Stimulated activated CD8-positive, alpha-beta memory T cell treated with anti-CD3 and anti-CD28 coated beads, Interleukin-4, amount 100 ng/mL, for 48 hours (primary cell): ENCODE measurements at regions not wholly inside any gene's neighbourhood (a gene's known extent, or its start where the extent isn't known, plus 50 kb on each side); places are given as distances from the start of the nearest gene placed in this dataset.

ENCODE experiments used
- DNase-seq: peaks from one replicate; pipeline ENCODE4 v3.0.0-alpha.2; 2020

GRCh38 chrX:125006704-125007103 is 313.0 kb upstream of the TEX13C start:
- no peak for DNase-seq

- DNase-seq: no peak
Observed at GRCh38 chrX:125012585-125012984, 307.1 kb upstream of the TEX13C start.

- no peak for DNase-seq
Observed at GRCh38 chrX:125029131-125029530, 290.5 kb upstream of the TEX13C start.
